ENCODE measurements at regions not wholly inside any gene's neighbourhood (a gene's known extent, or its start where the extent isn't known, plus 50 kb on each side); places are given as distances from the start of the nearest gene placed in this dataset.

- Histone ChIP-seq H3K79me2 (ENCODE audit: control insufficient read depth, low read length) (no peaks in the 10 kb centered on the region), H3K4me2 (ENCODE audit: low read length) (no peak overlapping the region), H3K4me1 (ENCODE audit: control insufficient read depth, low read length) (no peaks in the 10 kb centered on the region), H3K9me3 (ENCODE audit: control insufficient read depth, insufficient read depth, low read length) (no peaks in the 10 kb centered on the region), H3K27me3 (ENCODE audit: control insufficient read depth, low read length) (no peaks in the 10 kb centered on the region), H3K36me3 (ENCODE audit: control insufficient read depth, low read length) (no peaks in the 10 kb centered on the region), H3F3A (ENCODE audit: control insufficient read depth, insufficient read depth) (no peaks in the 10 kb centered on the region), H4K20me1 (ENCODE audit: control insufficient read depth, insufficient read depth, low read depth, low read length) (no peaks in the 10 kb centered on the region), H3K27ac (ENCODE audit: low read depth, low read length) (no peak overlapping the region), H3K4me3 (ENCODE audit: low read length) (no peak overlapping the region), H3K9me2 (replicated peaks; ENCODE audit: control insufficient read depth, low read length) (no peaks in the 10 kb centered on the region)
- TF ChIP-seq CTCF (IDR thresholded peaks at IDR 0.05; ENCODE audit: low read depth, low read length, poor library complexity, severe bottlenecking) (no peak), EZH2phosphoT487 (IDR thresholded peaks at IDR 0.05; ENCODE audit: borderline replicate concordance, low read length) (no peak)
Measured at GRCh38 chr10:128871671-128872231, 595.3 kb upstream of the MGMT start.

GRCh38 chr10:128873411-128874054 is 593.5 kb upstream of the MGMT start:
- Histone ChIP-seq H3K4me1 (ENCODE audit: control insufficient read depth, low read length) (no peaks in the 10 kb centered on the region), H3K36me3 (ENCODE audit: control insufficient read depth, low read length) (no peaks in the 10 kb centered on the region), H3K79me2 (ENCODE audit: control insufficient read depth, low read length) (no peaks in the 10 kb centered on the region), H3K9me2 (replicated peaks; ENCODE audit: control insufficient read depth, low read length) (no peaks in the 10 kb centered on the region), H3K27me3 (ENCODE audit: control insufficient read depth, low read length) (no peaks in the 10 kb centered on the region), H3K9me3 (ENCODE audit: control insufficient read depth, insufficient read depth, low read length) (no peaks in the 10 kb centered on the region), H3K4me3 (ENCODE audit: low read length) (no peak overlapping the region), H3K27ac (ENCODE audit: low read depth, low read length) (no peak overlapping the region), H4K20me1 (ENCODE audit: control insufficient read depth, insufficient read depth, low read depth, low read length) (no peaks in the 10 kb centered on the region), H3K4me2 (ENCODE audit: low read length) (no peak overlapping the region), H3F3A (ENCODE audit: control insufficient read depth, insufficient read depth) (no peaks in the 10 kb centered on the region)
- no peak for TF ChIP-seq EZH2phosphoT487 (IDR thresholded peaks at IDR 0.05; ENCODE audit: borderline replicate concordance, low read length)
- no peak for TF ChIP-seq CTCF (IDR thresholded peaks at IDR 0.05; ENCODE audit: low read depth, low read length, poor library complexity, severe bottlenecking)

GRCh38 chr10:128874331-128874730 is 592.7 kb upstream of the MGMT start:
- Histone ChIP-seq H3K9me3 (ENCODE audit: control insufficient read depth, insufficient read depth, low read length) (no peaks in the 10 kb centered on the region), H3K27me3 (ENCODE audit: control insufficient read depth, low read length) (no peaks in the 10 kb centered on the region), H3K79me2 (ENCODE audit: control insufficient read depth, low read length) (no peaks in the 10 kb centered on the region), H3K4me3 (ENCODE audit: low read length) (no peak overlapping the region), H3F3A (ENCODE audit: control insufficient read depth, insufficient read depth) (no peaks in the 10 kb centered on the region), H3K4me2 (ENCODE audit: low read length) (no peak overlapping the region), H3K4me1 (ENCODE audit: control insufficient read depth, low read length) (no peaks in the 10 kb centered on the region), H3K36me3 (ENCODE audit: control insufficient read depth, low read length) (no peaks in the 10 kb centered on the region), H3K27ac (ENCODE audit: low read depth, low read length) (no peak overlapping the region), H4K20me1 (ENCODE audit: control insufficient read depth, insufficient read depth, low read depth, low read length) (no peaks in the 10 kb centered on the region), H3K9me2 (replicated peaks; ENCODE audit: control insufficient read depth, low read length) (no peaks in the 10 kb centered on the region)
- TF ChIP-seq CTCF (IDR thresholded peaks at IDR 0.05; ENCODE audit: low read depth, low read length, poor library complexity, severe bottlenecking), result no peak
- no peak for TF ChIP-seq EZH2phosphoT487 (IDR thresholded peaks at IDR 0.05; ENCODE audit: borderline replicate concordance, low read length)

All from DOHH2 (cell line).